ENCODE measurements at regions not wholly inside any gene's neighbourhood (a gene's known extent, or its start where the extent isn't known, plus 50 kb on each side); places are given as distances from the start of the nearest gene placed in this dataset.

DNA sequence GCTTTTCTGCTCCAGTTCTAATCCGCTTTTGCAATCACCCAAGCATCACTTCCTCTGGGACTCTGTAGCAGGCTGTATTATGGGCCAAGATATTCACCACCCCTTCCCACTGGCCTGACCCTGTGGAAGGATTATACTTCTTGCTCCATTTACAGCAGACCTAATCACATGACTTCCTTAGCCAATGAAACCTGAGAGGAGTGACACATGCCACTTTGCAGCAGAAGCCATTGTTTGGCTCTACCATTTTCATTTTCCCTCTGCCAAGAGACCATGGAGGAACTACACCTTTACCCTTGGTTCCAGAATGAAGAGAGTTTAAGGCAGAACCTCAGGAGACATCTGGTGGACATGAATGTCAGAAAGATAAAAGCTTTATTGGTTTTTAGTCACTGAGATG lies 134.9 kb upstream of the HSD17B12 start:
- Histone ChIP-seq H3K4me1 (peaks cover 0 to 17% (median 0%) of the 10 kb centered on the region in 10 experiments; a peak in 8 of 20 replicates), H3K4me3 (no peak overlapping the region), H3K4me2 (no peak overlapping the region), H3K9me3 (replicated peaks in 1 of 11) (peaks cover 0 to 13% (median 10%) of the 10 kb centered on the region in 11 experiments; a peak in 9 of 22 replicates), H3K27me3 (no peaks in the 10 kb centered on the region), H3K36me3 (no peaks in the 10 kb centered on the region), H3K9ac (no peak overlapping the region), H3K27ac (no peak overlapping the region), H4K20me1 (no peaks in the 10 kb centered on the region)
- TF ChIP-seq Cebpa-rat (IDR thresholded peaks at IDR 0.05) = no peak

DNA sequence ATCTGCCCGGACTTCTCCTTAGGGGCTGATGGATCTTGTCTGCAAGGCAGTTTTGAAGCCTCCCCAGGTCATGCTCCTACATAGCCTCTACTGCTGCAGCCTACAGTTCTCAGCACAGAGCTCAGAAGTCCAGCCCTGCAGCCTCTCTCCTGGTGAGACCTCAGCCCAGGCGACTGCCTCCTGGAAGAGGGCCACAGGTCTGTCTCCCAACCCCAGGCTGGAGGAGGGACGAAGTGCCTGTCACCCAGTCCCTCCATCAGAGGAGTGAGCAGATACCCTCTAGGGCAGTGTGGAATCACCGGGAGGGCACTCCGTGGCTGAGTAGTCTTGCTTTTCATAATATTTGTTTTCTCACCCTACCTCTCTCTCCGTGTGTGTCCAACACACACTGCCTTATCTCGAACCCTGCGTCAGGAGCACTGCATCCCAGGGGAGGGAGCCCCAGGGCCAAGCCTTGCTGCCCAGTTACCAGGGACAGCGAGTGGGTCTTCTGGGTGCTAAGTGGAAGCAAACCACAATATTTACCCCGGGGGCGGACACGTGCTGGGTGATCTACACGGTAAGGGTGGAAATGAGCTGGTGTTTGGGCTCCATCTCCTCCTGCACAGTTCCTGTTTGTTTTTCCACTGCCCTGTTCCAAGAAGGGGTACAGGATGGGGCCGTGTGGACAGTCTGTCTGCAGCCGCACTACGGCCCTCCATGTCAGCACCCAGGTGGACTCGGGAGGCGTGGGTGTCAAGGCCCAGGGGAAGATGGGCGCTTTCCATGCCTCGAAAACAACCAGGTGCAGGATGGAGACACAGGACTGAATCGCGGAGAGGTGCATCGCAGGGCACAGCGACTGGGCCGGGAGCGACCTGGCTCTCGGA lies 133.7 kb upstream of the HSD17B12 start:
- H4K20me1 ChIP-seq = no peaks in the 10 kb centered on the region
- H3K4me1 ChIP-seq = peaks cover 0 to 17% (median 0%) of the 10 kb centered on the region in 10 experiments; a peak in 8 of 20 replicates
- TF ChIP-seq Cebpa-rat (IDR thresholded peaks at IDR 0.05) = no peak
- H3K27me3 ChIP-seq = no peaks in the 10 kb centered on the region
- peaks cover 0 to 13% (median 10%) of the 10 kb centered on the region in 11 experiments; a peak in 9 of 22 replicates for H3K9me3 ChIP-seq (replicated peaks in 1 of 11)
- H3K27ac ChIP-seq = no peak overlapping the region
- no peak overlapping the region for H3K9ac ChIP-seq
- H3K36me3 ChIP-seq = no peaks in the 10 kb centered on the region
- no peak overlapping the region for H3K4me3 ChIP-seq
- no peak overlapping the region for H3K4me2 ChIP-seq

DNA sequence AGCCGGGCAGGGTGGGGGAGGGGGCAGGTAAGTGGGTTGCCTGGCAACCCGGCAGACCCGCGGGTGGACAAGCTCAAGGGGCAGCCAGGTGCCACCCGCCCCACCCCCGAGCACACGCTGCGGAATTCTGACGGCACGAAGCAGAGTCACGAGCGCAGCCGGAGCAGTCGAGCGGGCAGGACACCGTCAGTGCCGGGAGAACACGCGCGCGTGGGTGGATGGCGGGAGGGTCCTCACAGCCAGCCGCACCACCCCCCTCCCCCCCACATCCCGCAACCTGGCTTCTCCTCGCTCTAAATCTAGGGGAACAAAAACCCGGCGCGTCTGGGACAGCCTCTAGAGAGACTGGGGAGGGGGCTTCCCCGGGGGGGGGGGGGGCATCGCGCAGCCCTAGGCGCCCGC lies 133.1 kb upstream of the HSD17B12 start:
- no peaks in the 10 kb centered on the region for H3K27me3 ChIP-seq
- H3K4me1 ChIP-seq = peaks cover 0 to 17% (median 0%) of the 10 kb centered on the region in 10 experiments; a peak in 8 of 20 replicates
- H3K9me3 ChIP-seq (replicated peaks in 1 of 11) = peaks cover 0 to 13% (median 10%) of the 10 kb centered on the region in 11 experiments; a peak in 9 of 22 replicates
- H3K9ac ChIP-seq = no peak overlapping the region
- no peaks in the 10 kb centered on the region for H4K20me1 ChIP-seq
- H3K36me3 ChIP-seq = no peaks in the 10 kb centered on the region
- H3K4me2 ChIP-seq = no peak overlapping the region
- H3K4me3 ChIP-seq = no peak overlapping the region
- no peak overlapping the region for H3K27ac ChIP-seq
- TF ChIP-seq Cebpa-rat (IDR thresholded peaks at IDR 0.05) = no peak

DNA sequence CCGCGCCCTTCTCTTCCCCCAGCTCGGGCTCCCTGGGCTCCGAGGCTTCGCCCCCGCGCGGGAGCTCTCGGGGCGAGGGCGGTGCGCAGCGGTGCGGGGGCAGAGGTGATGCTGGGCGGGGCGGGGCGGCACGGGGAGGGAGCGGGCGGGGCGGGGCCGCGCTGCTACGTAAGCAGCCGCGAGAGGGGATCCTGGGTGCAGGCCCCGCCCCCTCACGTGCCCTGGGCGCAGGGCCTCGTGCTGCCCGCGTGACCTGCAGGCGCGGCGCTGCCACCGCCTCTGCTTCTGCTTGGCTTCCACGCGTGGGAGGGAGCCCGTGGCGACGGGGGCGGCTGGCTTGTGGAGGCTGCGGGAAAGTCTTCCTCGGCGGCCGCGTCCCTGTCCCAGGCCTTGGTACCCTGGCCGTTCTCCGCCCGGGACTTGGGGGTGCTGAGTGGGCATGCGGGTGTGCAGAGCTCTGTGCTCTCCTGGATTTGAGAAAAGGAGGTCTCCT lies 132.6 kb upstream of the HSD17B12 start:
- no peaks in the 10 kb centered on the region for H3K36me3 ChIP-seq
- no peaks in the 10 kb centered on the region for H3K27me3 ChIP-seq
- peaks cover 0 to 13% (median 10%) of the 10 kb centered on the region in 11 experiments; a peak in 9 of 22 replicates for H3K9me3 ChIP-seq (replicated peaks in 1 of 11)
- H3K27ac ChIP-seq = no peak overlapping the region; a peak in 1 of 22 replicates
- no peak overlapping the region for H3K9ac ChIP-seq
- H3K4me1 ChIP-seq = peaks cover 0 to 17% (median 0%) of the 10 kb centered on the region in 10 experiments; a peak in 8 of 20 replicates
- no peaks in the 10 kb centered on the region for H4K20me1 ChIP-seq
- no peak overlapping the region for H3K4me2 ChIP-seq
- no peak for TF ChIP-seq Cebpa-rat (IDR thresholded peaks at IDR 0.05)
- no peak overlapping the region for H3K4me3 ChIP-seq

DNA sequence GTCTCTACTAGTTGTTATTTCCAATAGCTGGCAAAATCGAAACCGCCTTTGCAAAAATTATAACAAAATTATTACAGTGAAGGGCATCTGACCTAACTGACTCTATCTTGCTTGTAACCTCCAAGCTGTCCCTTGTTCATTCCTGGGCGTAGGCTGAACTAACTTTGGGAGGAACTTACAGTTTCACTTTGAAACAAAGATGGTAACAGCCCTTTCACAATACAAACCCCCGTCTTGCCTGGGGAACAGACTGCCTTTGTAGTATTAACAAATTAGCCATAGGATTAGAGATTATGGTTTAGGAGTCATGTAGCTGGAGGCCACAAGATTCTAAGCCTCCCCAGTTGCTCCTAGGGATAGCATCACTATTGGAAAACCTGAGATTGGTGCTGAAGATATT lies 131.6 kb upstream of the HSD17B12 start:
- Histone ChIP-seq H3K27me3 (0 out of 22 replicates have a peak, but pooled peaks cover 0 to under 1% (median 0%) of the 10 kb centered on the region in 11 experiments), H3K9me3 (replicated peaks in 1 of 11) (peaks cover 0 to 13% (median 10%) of the 10 kb centered on the region in 11 experiments; a peak in 9 of 22 replicates)

DNA sequence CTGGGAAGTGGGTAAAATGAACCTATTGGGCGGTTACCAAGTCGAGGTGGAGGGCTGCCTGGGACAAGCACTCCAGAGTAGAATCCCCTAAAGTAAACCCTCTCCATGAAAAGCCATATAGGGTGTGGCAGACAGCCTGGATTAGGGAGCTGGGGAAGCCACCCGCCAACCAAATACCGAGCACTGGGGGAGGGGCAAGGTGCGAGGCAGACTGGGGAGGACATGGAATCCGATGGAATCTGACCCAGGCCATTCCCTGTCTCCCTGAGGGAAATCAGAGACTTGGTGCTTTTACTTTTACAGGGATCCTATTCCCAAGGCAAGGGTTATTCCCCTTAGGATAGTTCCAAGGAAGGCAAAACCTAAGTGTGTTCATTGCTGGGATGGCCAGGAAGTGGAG lies 130.9 kb upstream of the HSD17B12 start:
- peak overlapping the region in 2 of 11 experiments; percentile 31 to 42; a peak in 1 of 22 replicates for H3K4me2 ChIP-seq
- H4K20me1 ChIP-seq = no peaks in the 10 kb centered on the region
- H3K27me3 ChIP-seq = peaks cover 0 to 4% (median 0%) of the 10 kb centered on the region in 11 experiments; a peak in 1 of 22 replicates
- TF ChIP-seq Cebpa-rat (IDR thresholded peaks at IDR 0.05) = no peak
- H3K9me3 ChIP-seq (replicated peaks in 1 of 11) = peaks cover 0 to 13% (median 10%) of the 10 kb centered on the region in 11 experiments; a peak in 9 of 22 replicates
- H3K4me1 ChIP-seq = peaks cover 0 to 17% (median 0%) of the 10 kb centered on the region in 10 experiments; a peak in 8 of 20 replicates
- H3K27ac ChIP-seq = no peak overlapping the region
- H3K9ac ChIP-seq = no peak overlapping the region
- H3K4me3 ChIP-seq = no peak overlapping the region
- H3K36me3 ChIP-seq = no peaks in the 10 kb centered on the region

More for the DNA sequence above, 131.6 kb upstream of the HSD17B12 start:
- H3K4me3 ChIP-seq = no peak overlapping the region
- no peak overlapping the region for H3K27ac ChIP-seq
- peaks cover 0 to 17% (median 0%) of the 10 kb centered on the region in 10 experiments; a peak in 8 of 20 replicates for H3K4me1 ChIP-seq
- no peak for TF ChIP-seq Cebpa-rat (IDR thresholded peaks at IDR 0.05)
- no peaks in the 10 kb centered on the region for H3K36me3 ChIP-seq
- H3K9ac ChIP-seq = no peak overlapping the region
- H4K20me1 ChIP-seq = no peaks in the 10 kb centered on the region
- H3K4me2 ChIP-seq = peak overlapping the region in 2 of 11 experiments; percentile 31 to 42; a peak in 4 of 22 replicates

DNA sequence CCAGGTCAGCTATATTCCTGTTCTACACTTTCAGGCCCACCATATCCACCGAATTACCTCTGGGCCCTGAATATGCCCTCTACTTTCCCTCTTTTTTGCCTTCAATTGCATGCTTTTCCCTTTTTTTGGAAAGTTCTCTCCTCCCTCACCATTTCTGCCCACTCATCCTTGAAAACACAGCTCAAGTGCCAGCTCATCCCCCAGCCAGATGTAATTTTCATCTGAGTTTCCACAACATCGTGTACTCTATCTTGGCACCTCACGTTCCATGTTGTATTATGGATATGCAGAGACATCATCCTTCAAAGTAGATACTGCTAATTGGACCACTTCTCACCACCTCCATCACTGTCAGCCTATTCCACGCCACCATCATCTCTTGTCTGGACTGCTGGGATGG lies 129.8 kb upstream of the HSD17B12 start:
- H3K9ac ChIP-seq = no peak overlapping the region
- peaks cover 0 to 7% (median under 1%) of the 10 kb centered on the region in 11 experiments; a peak in 9 of 22 replicates for H3K27me3 ChIP-seq
- no peaks in the 10 kb centered on the region for H3K36me3 ChIP-seq
- no peak overlapping the region for H3K4me3 ChIP-seq
- peaks cover 0 to 13% (median 10%) of the 10 kb centered on the region in 11 experiments; a peak in 8 of 22 replicates for H3K9me3 ChIP-seq (replicated peaks in 1 of 11)
- no peaks in the 10 kb centered on the region for H4K20me1 ChIP-seq
- no peak overlapping the region for H3K27ac ChIP-seq
- no peak for TF ChIP-seq Cebpa-rat (IDR thresholded peaks at IDR 0.05)
- H3K4me1 ChIP-seq = peaks cover 6 to 22% (median 8%) of the 10 kb centered on the region in 10 experiments; a peak in 19 of 20 replicates
- H3K4me2 ChIP-seq = no peak overlapping the region

DNA sequence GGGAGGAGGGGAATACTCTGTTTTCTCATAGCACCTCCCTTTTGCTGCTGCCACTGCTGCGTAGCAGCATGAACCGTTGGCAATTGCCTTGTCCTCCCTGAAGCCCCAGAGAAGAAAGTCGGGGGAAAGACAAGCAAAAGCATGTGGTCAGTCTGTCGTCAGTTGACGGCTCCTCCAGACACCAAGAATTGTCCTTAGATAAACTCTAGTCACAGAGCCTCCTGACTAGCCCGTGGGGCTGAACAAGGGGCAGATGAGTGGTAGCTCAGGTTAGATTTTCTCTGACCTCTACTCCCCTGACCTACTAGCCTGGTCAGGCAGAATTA lies 126.4 kb upstream of the HSD17B12 start:
- no peak for TF ChIP-seq Cebpa-rat (IDR thresholded peaks at IDR 0.05)
- peaks cover 19 to 40% (median 25%) of the 10 kb centered on the region in 10 experiments; a peak in 19 of 20 replicates for H3K4me1 ChIP-seq
- H3K4me2 ChIP-seq = no peak overlapping the region
- H3K27me3 ChIP-seq = peaks cover 20 to 41% (median 33%) of the 10 kb centered on the region in 11 experiments
- no peak overlapping the region for H3K9ac ChIP-seq
- no peaks in the 10 kb centered on the region for H3K9me3 ChIP-seq (replicated peaks in 1 of 11)
- H4K20me1 ChIP-seq = no peaks in the 10 kb centered on the region
- no peak overlapping the region for H3K27ac ChIP-seq
- no peaks in the 10 kb centered on the region for H3K36me3 ChIP-seq
- no peak overlapping the region for H3K4me3 ChIP-seq

DNA sequence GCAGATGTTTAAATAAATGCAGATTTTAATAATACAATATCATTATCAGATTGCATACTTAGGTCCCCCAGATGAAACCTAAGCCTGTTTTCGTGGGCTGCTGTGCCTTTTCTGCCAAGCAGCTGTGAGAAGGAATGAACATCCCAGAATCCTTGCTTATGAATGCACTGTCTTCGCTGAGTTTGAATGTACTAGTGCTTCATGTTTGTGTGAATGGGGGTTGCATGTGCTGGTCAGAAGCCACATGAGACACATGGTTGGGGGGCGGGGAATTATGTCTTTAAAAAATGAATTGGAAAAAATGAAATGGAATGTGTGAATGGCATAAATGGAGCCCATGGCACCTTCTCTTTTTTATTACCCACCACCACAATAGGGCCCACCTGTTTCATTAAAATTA lies 125.4 kb upstream of the HSD17B12 start:
- Histone ChIP-seq H3K4me1 (peaks cover 19 to 42% (median 26%) of the 10 kb centered on the region in 10 experiments; a peak in 19 of 20 replicates), H3K27me3 (peaks cover 20 to 47% (median 34%) of the 10 kb centered on the region in 11 experiments), H3K9me3 (replicated peaks in 1 of 11) (no peaks in the 10 kb centered on the region), H3K27ac (no peak overlapping the region), H3K4me2 (peak overlapping the region in 10 of 11 experiments; percentile 8 to 58 (median 47); a peak in 20 of 22 replicates), H4K20me1 (no peaks in the 10 kb centered on the region), H3K36me3 (no peaks in the 10 kb centered on the region), H3K4me3 (no peak overlapping the region), H3K9ac (no peak overlapping the region)
- no peak for TF ChIP-seq Cebpa-rat (IDR thresholded peaks at IDR 0.05)
